OCI-LY7 (cell line): ENCODE measurements at regions not wholly inside any gene's neighbourhood (a gene's known extent, or its start where the extent isn't known, plus 50 kb on each side); places are given as distances from the start of the nearest gene placed in this dataset.

ENCODE experiments used
- BruUV-seq: library from RNA; stranded (reverse); fragments of 400-500 nt; replicated peaks from 2 replicates; lab custom pipeline; 2021; lab: Mats Ljungman, UMichigan
- CTCF ChIA-PET: fragments of 300-600 bp; sonication (Branson Sonifier 250); formaldehyde crosslinking; loops from one replicate; lab custom pipeline; 2022; ENCODE audit warnings: antibody characterized with exemption; ENCODE audit not compliant: unreplicated experiment; lab: Charles Lee
- POLR2A ChIA-PET: fragments of 300-600 bp; sonication (Branson Sonifier 250); formaldehyde crosslinking; loops from one replicate; lab custom pipeline; 2022; ENCODE audit warnings: antibody characterized with exemption; lab: Charles Lee
- DNase-seq: peaks from one replicate; pipeline ENCODE4 v3.0.0-alpha.2; 2015; ENCODE audit warnings: low spot score
- H2AFZ ChIP-seq: fragments of 200-600 bp; sonication (generic), shearing (Covaris generic); 2 replicates; pipeline ENCODE4 v1.6.1; 2014; ENCODE audit warnings: mild to moderate bottlenecking, antibody characterized with exemption, low read length, moderate library complexity
- H3K27ac ChIP-seq: fragments of 200-600 bp; sonication (generic); 2 replicates; pipeline ENCODE4 v1.5.1; 2014; ENCODE audit warnings: mixed run types, low read depth, mild to moderate bottlenecking, moderate library complexity, low read length, inconsistent platforms; ENCODE audit not compliant: poor library complexity, severe bottlenecking
- H3K36me3 ChIP-seq: fragments of 200-600 bp; sonication (generic); 2 replicates; pipeline ENCODE4 v1.6.1; 2014; ENCODE audit warnings: mild to moderate bottlenecking, antibody characterized with exemption, low read length, moderate library complexity, mixed read lengths; ENCODE audit not compliant: insufficient read depth
- H3K4me1 ChIP-seq: fragments of 200-600 bp; sonication (generic); 2 replicates; pipeline ENCODE4 v1.5.1; 2014; ENCODE audit warnings: mild to moderate bottlenecking, low read length; ENCODE audit not compliant: insufficient read depth, poor library complexity, severe bottlenecking
- H3K4me2 ChIP-seq: fragments of 200-600 bp; sonication (generic); 2 replicates; pipeline ENCODE4 v1.6.1; 2014; ENCODE audit warnings: mild to moderate bottlenecking, low read length
- H3K4me3 ChIP-seq: fragments of 200-600 bp; sonication (generic); 2 replicates; pipeline ENCODE4 v1.5.1; 2014; ENCODE audit warnings: mild to moderate bottlenecking, low read depth, low read length; ENCODE audit not compliant: poor library complexity, severe bottlenecking
- H3K79me2 ChIP-seq: fragments of 200-600 bp; sonication (generic); 2 replicates; pipeline ENCODE4 v1.6.1; 2016; ENCODE audit warnings: low read depth, mild to moderate bottlenecking, low read length, moderate library complexity, mixed read lengths; ENCODE audit not compliant: insufficient read depth
- H3K9me2 ChIP-seq: fragments of 200-600 bp; sonication (generic); 2 replicates; pipeline ENCODE4 v1.6.1; 2016; ENCODE audit warnings: mild to moderate bottlenecking, low read length, mixed read lengths; ENCODE audit not compliant: insufficient read depth
- H3K9me3 ChIP-seq: fragments of 200-600 bp; sonication (generic); 2 replicates; pipeline ENCODE4 v1.6.1; 2014; ENCODE audit warnings: mild to moderate bottlenecking, mixed run types, low read length, mixed read lengths
- H4K20me1 ChIP-seq: fragments of 200-600 bp; sonication (generic); 2 replicates; pipeline ENCODE4 v1.6.1; 2014; ENCODE audit warnings: mild to moderate bottlenecking, antibody characterized with exemption, low read length, moderate library complexity, mixed read lengths; ENCODE audit not compliant: insufficient read depth
- CTCF ChIP-seq: fragments of 200-600 bp; sonication (generic); conservative IDR thresholded peaks from 2 replicates; pipeline ENCODE4 v1.5.1; 2014; ENCODE audit warnings: mild to moderate bottlenecking, antibody characterized with exemption, low read length, moderate library complexity, mixed read lengths
- EZH2phosphoT487 ChIP-seq: fragments of 200-600 bp; sonication (generic); IDR thresholded peaks from 2 replicates; pipeline ENCODE4 v1.6.1; 2018; ENCODE audit warnings: low read depth, borderline replicate concordance, mild to moderate bottlenecking, mixed run types, antibody characterized with exemption, low read length, moderate library complexity, mixed read lengths
- intact Hi-C: fragments of 100-400 bp; cut with micrococcal nuclease; formaldehyde crosslinking; loops from one replicate; pipeline ENCODE4 v1.10.0; 2022; ENCODE audit not compliant: unreplicated experiment

- H3K9me2 ChIP-seq = no peaks in the 10 kb centered on the region
- intact Hi-C loops = no loop called here
- H2AFZ ChIP-seq = no peak overlapping the region
- POLR2A ChIA-PET = no interaction called here
- no peaks in the 10 kb centered on the region for H3K79me2 ChIP-seq
- H4K20me1 ChIP-seq = no peaks in the 10 kb centered on the region
- H3K4me3 ChIP-seq = no peak overlapping the region
- H3K4me1 ChIP-seq = no peaks in the 10 kb centered on the region
- no peak overlapping the region for H3K27ac ChIP-seq
- no peak for TF ChIP-seq CTCF
- no peak for TF ChIP-seq EZH2phosphoT487
- no TSS peak for BruUV-seq
- no peak for DNase-seq
- H3K4me2 ChIP-seq = no peak overlapping the region
- H3K9me3 ChIP-seq = no peaks in the 10 kb centered on the region
- H3K36me3 ChIP-seq = no peaks in the 10 kb centered on the region
- CTCF ChIA-PET = no interaction called here
These were observed 406.5 kb downstream of the ADAMTS20 start for GRCh38 chr12:43145481-43145880.

- TF ChIP-seq EZH2phosphoT487 (no peak), CTCF (no peak)
- no peak overlapping the region for H3K4me2 ChIP-seq
- H3K27ac ChIP-seq = no peak overlapping the region
- POLR2A ChIA-PET = interaction anchor here (0.6 kb wide), 1 partner anchor 73 kb away, joined by 3 read pairs; no protein-coding TSS in a partner anchor
- no peaks in the 10 kb centered on the region for H3K36me3 ChIP-seq
- intact Hi-C loops = no loop called here
- no peaks in the 10 kb centered on the region for H4K20me1 ChIP-seq
- no peak overlapping the region for H3K4me3 ChIP-seq
- H2AFZ ChIP-seq = no peak overlapping the region
- CTCF ChIA-PET = no interaction called here
- H3K4me1 ChIP-seq = no peaks in the 10 kb centered on the region
- no peaks in the 10 kb centered on the region for H3K9me3 ChIP-seq
- H3K79me2 ChIP-seq = no peaks in the 10 kb centered on the region
- H3K9me2 ChIP-seq = no peaks in the 10 kb centered on the region
- BruUV-seq = no TSS peak
- DNase-seq = no peak
These were observed 408.7 kb downstream of the ADAMTS20 start for GRCh38 chr12:43143278-43143677.

DNA sequence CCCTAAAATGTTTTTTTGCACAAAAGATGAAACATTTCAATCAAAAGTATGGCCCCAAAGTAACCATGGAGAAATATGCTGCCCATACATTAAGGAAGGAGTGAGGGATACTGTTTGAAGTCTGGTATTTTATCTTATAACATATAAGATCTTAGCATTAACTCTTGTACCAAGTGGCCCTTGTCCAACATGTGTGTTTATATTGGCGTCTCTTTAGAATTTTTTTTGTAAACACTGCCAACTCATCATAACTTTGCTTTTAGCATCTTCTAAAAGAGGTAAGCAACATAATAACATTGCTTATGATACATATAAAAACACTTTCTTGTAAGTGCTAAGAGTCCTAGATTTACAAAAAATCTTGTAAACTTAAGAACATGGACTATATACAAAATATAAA lies 419.7 kb downstream of the ADAMTS20 start:
- no peaks in the 10 kb centered on the region for H3K36me3 ChIP-seq
- no peaks in the 10 kb centered on the region for H3K9me3 ChIP-seq
- no peak overlapping the region for H3K4me3 ChIP-seq
- no peaks in the 10 kb centered on the region for H3K9me2 ChIP-seq
- no peaks in the 10 kb centered on the region for H4K20me1 ChIP-seq
- no peak overlapping the region for H3K4me2 ChIP-seq
- CTCF ChIA-PET = no interaction called here
- POLR2A ChIA-PET = no interaction called here
- BruUV-seq = no TSS peak
- H2AFZ ChIP-seq = no peak overlapping the region
- no peaks in the 10 kb centered on the region for H3K4me1 ChIP-seq
- no peak for TF ChIP-seq EZH2phosphoT487
- no peaks in the 10 kb centered on the region; the same call in 1 of the 2 replicates for H3K79me2 ChIP-seq
- no peak for DNase-seq
- H3K27ac ChIP-seq = no peak overlapping the region
- intact Hi-C loops = no loop called here
